ENCODE measurements at regions not wholly inside any gene's neighbourhood (a gene's known extent, or its start where the extent isn't known, plus 50 kb on each side); places are given as distances from the start of the nearest gene placed in this dataset.

- no peak for TF ChIP-seq CTCF (IDR thresholded peaks at IDR 0.05; ENCODE audit: unreplicated experiment)
- DNase-seq (ENCODE audit: low spot score in 2 of 2, unreplicated experiment in 2 of 2): no peak
- Mint-ChIP-seq H3K9me3 (peaks cover 10% of the 10 kb centered on the region), H3K27ac (no peak overlapping the region), H3K36me3 (no peaks in the 10 kb centered on the region), H3K4me3 (no peak overlapping the region), H3K27me3 (ENCODE audit: low read depth) (no peaks in the 10 kb centered on the region), H3K4me1 (peaks cover 27% of the 10 kb centered on the region)
Measured at GRCh38 chr6:103979308-103979707, 880.4 kb downstream of the HACE1 start.

- peaks cover 5% of the 10 kb centered on the region for H3K9me3 Mint-ChIP-seq
- no peak for TF ChIP-seq CTCF (IDR thresholded peaks at IDR 0.05; ENCODE audit: unreplicated experiment)
- no peak overlapping the region for H3K4me3 Mint-ChIP-seq
Measured at GRCh38 chr6:103937389-103937788, 922.3 kb downstream of the HACE1 start.

GRCh38 chr6:103925317-103925716, 934.4 kb downstream of the HACE1 start:
- no peak for DNase-seq (ENCODE audit: low spot score in 2 of 2, unreplicated experiment in 2 of 2)
- no peak for TF ChIP-seq CTCF (IDR thresholded peaks at IDR 0.05; ENCODE audit: unreplicated experiment)
- Mint-ChIP-seq H3K4me3 (no peak overlapping the region), H3K27me3 (ENCODE audit: low read depth) (no peaks in the 10 kb centered on the region), H3K36me3 (peaks cover 2% of the 10 kb centered on the region), H3K9me3 (peaks cover 23% of the 10 kb centered on the region), H3K4me1 (no peaks in the 10 kb centered on the region), H3K27ac (no peak overlapping the region)

More at GRCh38 chr6:103937389-103937788, 922.3 kb downstream of the HACE1 start:
- no peak for DNase-seq (ENCODE audit: low spot score in 2 of 2, unreplicated experiment in 2 of 2)
- Mint-ChIP-seq H3K36me3 (no peaks in the 10 kb centered on the region), H3K4me1 (no peaks in the 10 kb centered on the region), H3K27me3 (ENCODE audit: low read depth) (no peaks in the 10 kb centered on the region), H3K27ac (no peak overlapping the region)

GRCh38 chr6:103910018-103910417, 949.7 kb downstream of the HACE1 start:
- TF ChIP-seq CTCF (IDR thresholded peaks at IDR 0.05; ENCODE audit: unreplicated experiment): no peak
- no peak overlapping the region for H3K27ac Mint-ChIP-seq
- no peaks in the 10 kb centered on the region for H3K4me1 Mint-ChIP-seq
- no peaks in the 10 kb centered on the region for H3K27me3 Mint-ChIP-seq (ENCODE audit: low read depth)
- peaks cover 24% of the 10 kb centered on the region for H3K9me3 Mint-ChIP-seq
- H3K36me3 Mint-ChIP-seq: peaks cover 7% of the 10 kb centered on the region
- H3K4me3 Mint-ChIP-seq: no peak overlapping the region
- DNase-seq (ENCODE audit: low spot score in 2 of 2, unreplicated experiment in 2 of 2): no peak

- Mint-ChIP-seq H3K36me3 (peaks cover 7% of the 10 kb centered on the region), H3K4me3 (no peak overlapping the region), H3K9me3 (peaks cover 35% of the 10 kb centered on the region), H3K27me3 (ENCODE audit: low read depth) (no peaks in the 10 kb centered on the region), H3K27ac (no peak overlapping the region), H3K4me1 (no peaks in the 10 kb centered on the region)
- TF ChIP-seq CTCF (IDR thresholded peaks at IDR 0.05; ENCODE audit: unreplicated experiment): no peak
- DNase-seq (ENCODE audit: low spot score in 2 of 2, unreplicated experiment in 2 of 2): no peak
Measured at GRCh38 chr6:103908898-103909297, 950.8 kb downstream of the HACE1 start.

- Mint-ChIP-seq H3K4me1 (peaks cover 11% of the 10 kb centered on the region), H3K36me3 (peaks cover 5% of the 10 kb centered on the region), H3K27me3 (ENCODE audit: low read depth) (no peaks in the 10 kb centered on the region), H3K9me3 (peaks cover 13% of the 10 kb centered on the region), H3K27ac (no peak overlapping the region), H3K4me3 (no peak overlapping the region)
- DNase-seq (ENCODE audit: low spot score in 2 of 2, unreplicated experiment in 2 of 2): no peak
- no peak for TF ChIP-seq CTCF (IDR thresholded peaks at IDR 0.05; ENCODE audit: unreplicated experiment)
Measured at GRCh38 chr6:103895136-103895535, 964.6 kb downstream of the HACE1 start.
